HG03103 (cell line): ENCODE measurements at regions not wholly inside any gene's neighbourhood (a gene's known extent, or its start where the extent isn't known, plus 50 kb on each side); places are given as distances from the start of the nearest gene placed in this dataset.
"Not testable (repeated sequence)": the region's sequence is repeated elsewhere in the genome, so short reads cannot be mapped to it uniquely, and the experiment has no call there.

Experiments used
- ATAC-seq: cut with Tn5 transposase; IDR thresholded peaks from one replicate; pipeline ENCODE4 v1.9.1; 2021; ENCODE audit warnings: low read depth; ENCODE audit not compliant: unreplicated experiment

GRCh38 chr13:65841156-65841555 lies 1389.0 kb downstream of the PCDH9 start:
- ATAC-seq, result no peak

GRCh38 chr13:65836066-65836465 lies 1394.1 kb downstream of the PCDH9 start:
- ATAC-seq, result no peak

GRCh38 chr13:65834897-65835296 lies 1395.2 kb downstream of the PCDH9 start:
- no peak for ATAC-seq

- ATAC-seq, result no peak
Measured at GRCh38 chr13:65830411-65831205, 1399.5 kb downstream of the PCDH9 start.

- no peak for ATAC-seq
Measured at GRCh38 chr13:65829241-65830008, 1400.7 kb downstream of the PCDH9 start.

- ATAC-seq, result no peak
Measured at GRCh38 chr13:65826657-65827056, 1403.5 kb downstream of the PCDH9 start.

- no peak for ATAC-seq
Measured at GRCh38 chr13:65825039-65825438, 1405.1 kb downstream of the PCDH9 start.

- no peak for ATAC-seq
Measured at GRCh38 chr13:65808061-65808460, 1422.1 kb downstream of the PCDH9 start.

- ATAC-seq, result no peak
Measured at GRCh38 chr13:65803530-65804392, 1426.4 kb downstream of the PCDH9 start.

- no peak for ATAC-seq
Measured at GRCh38 chr13:65789815-65790214, 1440.3 kb downstream of the PCDH9 start.

- no peak for ATAC-seq
Measured at GRCh38 chr13:65787082-65787481, 1443.1 kb downstream of the PCDH9 start.

GRCh38 chr13:65784088-65784816 lies 1445.9 kb downstream of the PCDH9 start:
- no peak for ATAC-seq

GRCh38 chr13:65783383-65783782 lies 1446.8 kb downstream of the PCDH9 start:
- ATAC-seq, result no peak

GRCh38 chr13:65771704-65772313 lies 1458.3 kb downstream of the PCDH9 start:
- ATAC-seq, result not testable (repeated sequence)

- no peak for ATAC-seq
Measured at GRCh38 chr13:65768545-65768944, 1461.6 kb downstream of the PCDH9 start.

- ATAC-seq, result no peak
Measured at GRCh38 chr13:65763811-65764210, 1466.3 kb downstream of the PCDH9 start.

- ATAC-seq, result no peak
Measured at GRCh38 chr13:65762012-65762411, 1468.1 kb downstream of the PCDH9 start.

GRCh38 chr13:65756071-65756671 lies 1474.0 kb downstream of the PCDH9 start:
- ATAC-seq, result no peak

- no peak for ATAC-seq
Measured at GRCh38 chr13:65748227-65748626, 1481.9 kb downstream of the PCDH9 start.
